ENCODE measurements at regions not wholly inside any gene's neighbourhood (a gene's known extent, or its start where the extent isn't known, plus 50 kb on each side); places are given as distances from the start of the nearest gene placed in this dataset.

GRCh38 chr10:3850999-3851937 is 66.3 kb upstream of the KLF6 start:
- no peaks in the 10 kb centered on the region for H3K27me3 Mint-ChIP-seq (ENCODE audit: low read depth)
- peaks cover 49% of the 10 kb centered on the region for H3K4me1 Mint-ChIP-seq (ENCODE audit: low read depth)
- H3K27ac Mint-ChIP-seq = peak overlapping the region; percentile 88
- H3K9me3 Mint-ChIP-seq = no peaks in the 10 kb centered on the region
- intact Hi-C loops (cut with micrococcal nuclease) = loop anchor here (5.0 kb wide), 2 partner anchors 229 to 281 kb away; no protein-coding TSS in a partner anchor
- no peak overlapping the region for H3K4me3 Mint-ChIP-seq
- CTCF ChIA-PET = interaction anchor here (0.6 to 1.3 kb wide), 4 partner anchors 15 to 1771 kb away, joined by 3 to 6 read pairs (median 4); no protein-coding TSS in a partner anchor
- no peaks in the 10 kb centered on the region for H3K36me3 Mint-ChIP-seq (ENCODE audit: low read depth)
- DNase-seq = no peak

- Mint-ChIP-seq H3K27me3 (ENCODE audit: low read depth) (no peaks in the 10 kb centered on the region), H3K9me3 (no peaks in the 10 kb centered on the region), H3K27ac (no peak overlapping the region), H3K36me3 (ENCODE audit: low read depth) (no peaks in the 10 kb centered on the region), H3K4me1 (ENCODE audit: low read depth) (peaks cover 49% of the 10 kb centered on the region), H3K4me3 (no peak overlapping the region)
- CTCF ChIA-PET = no interaction called here
- intact Hi-C loops (cut with micrococcal nuclease) = loop anchor here (1.0 kb wide), 3 partner anchors 13 to 44 kb away; no protein-coding TSS in a partner anchor
- peak; percentile 83 for DNase-seq
Observed at GRCh38 chr10:3848775-3849635, 64.0 kb upstream of the KLF6 start.

GRCh38 chr10:3848005-3848774 is 63.2 kb upstream of the KLF6 start:
- intact Hi-C loops (cut with micrococcal nuclease) = loop anchor here (1.0 kb wide), 3 partner anchors 12 to 43 kb away; no protein-coding TSS in a partner anchor
- Mint-ChIP-seq H3K36me3 (ENCODE audit: low read depth) (no peaks in the 10 kb centered on the region), H3K4me3 (no peak overlapping the region), H3K27me3 (ENCODE audit: low read depth) (no peaks in the 10 kb centered on the region), H3K27ac (no peak overlapping the region), H3K4me1 (ENCODE audit: low read depth) (peaks cover 44% of the 10 kb centered on the region), H3K9me3 (no peaks in the 10 kb centered on the region)
- no peak for DNase-seq
- CTCF ChIA-PET = interaction anchor here (0.6 kb wide), 1 partner anchor 19 kb away, joined by 3 read pairs; no protein-coding TSS in a partner anchor

DNA sequence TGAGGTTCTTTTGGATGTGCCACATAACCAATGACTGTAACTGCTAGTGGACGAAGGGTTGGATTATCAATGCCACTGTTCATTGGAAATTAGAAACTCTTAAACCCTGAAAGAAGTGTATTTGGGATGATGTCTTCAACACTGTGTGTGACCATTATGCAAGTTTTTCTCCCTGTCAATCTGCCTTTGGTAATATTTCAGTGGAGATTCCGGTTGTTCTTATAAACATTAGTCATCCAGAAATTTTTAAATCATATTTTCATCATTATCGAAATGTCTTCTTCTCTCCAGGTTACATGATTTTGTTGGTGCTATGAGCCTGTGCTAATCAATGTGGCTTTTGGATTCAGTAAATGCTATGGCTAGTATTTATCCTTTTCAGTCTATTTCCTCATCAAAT is 61.7 kb upstream of the KLF6 start:
- DNase-seq = no peak
- Mint-ChIP-seq H3K27ac (no peak overlapping the region), H3K4me3 (no peak overlapping the region), H3K4me1 (ENCODE audit: low read depth) (peaks cover 30% of the 10 kb centered on the region), H3K9me3 (no peaks in the 10 kb centered on the region), H3K27me3 (ENCODE audit: low read depth) (no peaks in the 10 kb centered on the region), H3K36me3 (ENCODE audit: low read depth) (no peaks in the 10 kb centered on the region)
- CTCF ChIA-PET = no interaction called here
- intact Hi-C loops (cut with micrococcal nuclease) = no loop called here

GRCh38 chr10:3844491-3845025 is 59.5 kb upstream of the KLF6 start:
- CTCF ChIA-PET = no interaction called here
- intact Hi-C loops (cut with micrococcal nuclease) = no loop called here
- Mint-ChIP-seq H3K4me1 (ENCODE audit: low read depth) (peaks cover 12% of the 10 kb centered on the region), H3K4me3 (no peak overlapping the region), H3K36me3 (ENCODE audit: low read depth) (no peaks in the 10 kb centered on the region), H3K27me3 (ENCODE audit: low read depth) (no peaks in the 10 kb centered on the region), H3K9me3 (no peaks in the 10 kb centered on the region), H3K27ac (no peak overlapping the region)
- no peak for DNase-seq

DNA sequence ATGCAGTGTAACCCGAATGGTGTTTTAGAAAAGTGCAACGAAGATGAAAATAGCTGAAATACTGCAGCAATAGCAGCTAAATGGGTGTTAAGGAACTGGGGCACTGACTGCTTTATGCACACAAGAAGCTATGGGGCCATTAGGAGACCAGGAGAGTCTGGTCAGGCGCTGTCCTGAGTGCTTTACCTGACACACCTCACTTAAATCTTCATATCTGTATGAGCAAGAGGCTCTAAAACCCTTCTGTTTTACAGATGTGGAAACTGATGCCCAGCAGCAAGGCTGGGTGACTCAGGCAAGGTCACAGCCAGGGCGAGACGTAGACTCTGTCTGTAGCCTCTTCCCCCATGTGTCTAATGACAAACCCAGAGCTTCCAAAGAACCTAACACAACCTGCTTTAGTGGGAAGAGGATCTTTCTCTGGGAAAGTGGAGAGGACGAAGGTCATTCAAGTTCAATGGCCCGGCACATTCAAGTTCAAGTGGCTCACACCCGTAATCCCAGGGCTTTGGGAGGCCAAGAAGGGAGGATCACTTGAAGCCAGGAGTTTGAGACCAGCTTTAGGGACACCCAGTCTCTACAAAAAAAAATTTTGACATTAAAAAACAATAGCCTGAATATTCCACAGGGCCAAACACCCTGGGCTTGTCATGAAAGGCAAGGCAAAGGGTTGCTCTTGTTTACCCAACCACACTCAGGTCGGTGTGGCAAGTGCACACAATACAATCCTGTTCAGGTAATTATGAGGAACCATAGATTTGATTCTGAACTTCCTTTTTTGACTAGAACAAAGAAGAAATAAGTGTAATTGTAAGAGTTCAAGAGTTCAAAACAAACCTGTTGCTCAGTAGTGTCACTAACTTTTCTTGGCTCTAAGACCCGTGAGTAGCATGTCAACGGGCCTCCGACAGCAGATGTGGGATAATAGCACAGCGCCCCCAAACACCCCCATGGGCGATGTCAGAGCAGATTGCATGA is 53.7 kb upstream of the KLF6 start:
- H3K4me1 Mint-ChIP-seq (ENCODE audit: low read depth) = peaks cover 18% of the 10 kb centered on the region
- no peak overlapping the region for H3K4me3 Mint-ChIP-seq
- DNase-seq = no peak
- CTCF ChIA-PET = no interaction called here
- H3K9me3 Mint-ChIP-seq = no peaks in the 10 kb centered on the region
- intact Hi-C loops (cut with micrococcal nuclease) = no loop called here
- H3K36me3 Mint-ChIP-seq (ENCODE audit: low read depth) = no peaks in the 10 kb centered on the region
- no peaks in the 10 kb centered on the region for H3K27me3 Mint-ChIP-seq (ENCODE audit: low read depth)
- H3K27ac Mint-ChIP-seq = no peak overlapping the region

- intact Hi-C loops (cut with micrococcal nuclease) = no loop called here
- no peak overlapping the region for H3K27ac Mint-ChIP-seq
- CTCF ChIA-PET = no interaction called here
- H3K27me3 Mint-ChIP-seq (ENCODE audit: low read depth) = no peaks in the 10 kb centered on the region
- no peaks in the 10 kb centered on the region for H3K9me3 Mint-ChIP-seq
- H3K4me1 Mint-ChIP-seq (ENCODE audit: low read depth) = peaks cover 22% of the 10 kb centered on the region
- no peaks in the 10 kb centered on the region for H3K36me3 Mint-ChIP-seq (ENCODE audit: low read depth)
- H3K4me3 Mint-ChIP-seq = no peak overlapping the region
- DNase-seq = no peak
Observed at GRCh38 chr10:3837647-3838459, 52.8 kb upstream of the KLF6 start.

DNA sequence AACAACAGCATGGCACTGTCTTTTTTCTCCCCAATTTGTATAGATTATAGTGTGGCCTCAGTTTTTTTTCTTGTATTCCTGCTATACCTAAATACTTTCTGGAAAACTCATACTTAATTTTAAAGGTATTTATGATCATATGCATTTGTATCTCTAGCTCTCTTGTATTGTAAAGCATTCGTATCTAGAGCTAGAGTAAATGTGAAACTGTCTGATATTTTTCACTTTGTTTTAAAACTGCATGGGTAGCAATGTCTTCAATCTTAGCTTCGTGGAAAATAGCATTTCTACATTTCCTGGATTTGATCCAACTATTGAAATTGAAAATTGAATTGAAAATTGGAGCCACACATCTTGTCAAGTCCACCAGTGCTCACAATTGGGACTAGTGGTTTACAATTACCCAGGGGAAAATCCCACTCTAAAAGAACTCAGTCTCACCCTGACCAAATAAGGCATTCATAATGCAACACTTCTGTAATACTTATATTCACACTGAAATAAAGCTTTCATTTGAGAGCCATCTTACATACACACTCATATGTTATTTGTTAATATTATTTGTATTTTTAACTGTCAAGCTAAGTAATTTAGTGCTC is 51.3 kb upstream of the KLF6 start:
- intact Hi-C loops (cut with micrococcal nuclease) = loop anchor here (1.0 kb wide), 3 partner anchors 12 to 31 kb away; no protein-coding TSS in a partner anchor

DNA sequence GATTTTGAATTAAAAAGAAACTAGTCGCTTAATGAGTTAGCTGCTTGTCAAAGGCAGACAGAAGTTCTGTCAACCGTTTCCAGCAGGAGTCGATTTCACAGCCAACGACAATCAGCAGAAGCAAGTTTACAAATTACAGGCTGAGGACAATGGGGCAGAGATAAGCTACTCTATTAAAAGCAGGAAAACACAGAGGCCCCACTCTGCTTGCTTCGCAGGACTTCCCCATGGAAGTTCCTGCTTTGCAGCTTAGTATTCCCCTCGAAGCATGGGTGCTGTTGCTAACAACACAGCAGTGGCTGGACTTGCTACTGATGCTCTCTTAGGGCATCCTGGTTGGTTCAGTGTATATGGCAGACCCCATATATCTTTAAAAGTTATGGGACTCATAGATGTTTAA is 50.8 kb upstream of the KLF6 start:
- no peaks in the 10 kb centered on the region for H3K9me3 Mint-ChIP-seq
- CTCF ChIA-PET = interaction anchor here (0.7 to 1.2 kb wide), 2 partner anchors 183 to 235 kb away, joined by 3 to 4 read pairs; no protein-coding TSS in a partner anchor
- H3K27me3 Mint-ChIP-seq (ENCODE audit: low read depth) = no peaks in the 10 kb centered on the region
- intact Hi-C loops (cut with micrococcal nuclease) = loop anchor here (1.0 kb wide), 3 partner anchors 13 to 32 kb away; no protein-coding TSS in a partner anchor
- no peaks in the 10 kb centered on the region for H3K36me3 Mint-ChIP-seq (ENCODE audit: low read depth)
- H3K4me1 Mint-ChIP-seq (ENCODE audit: low read depth) = peaks cover 36% of the 10 kb centered on the region
- peak overlapping the region; percentile 78 for H3K27ac Mint-ChIP-seq
- DNase-seq = no peak
- H3K4me3 Mint-ChIP-seq = no peak overlapping the region

More for the DNA sequence above, 51.3 kb upstream of the KLF6 start:
- peak overlapping the region; percentile 78 for H3K27ac Mint-ChIP-seq
- no peak for DNase-seq
- no peaks in the 10 kb centered on the region for H3K27me3 Mint-ChIP-seq (ENCODE audit: low read depth)
- no peaks in the 10 kb centered on the region for H3K36me3 Mint-ChIP-seq (ENCODE audit: low read depth)
- CTCF ChIA-PET = interaction anchor here (0.7 to 1.2 kb wide), 3 partner anchors 25 to 235 kb away, joined by 3 to 4 read pairs (median 3); no protein-coding TSS in a partner anchor
- no peaks in the 10 kb centered on the region for H3K9me3 Mint-ChIP-seq
- H3K4me1 Mint-ChIP-seq (ENCODE audit: low read depth) = peaks cover 36% of the 10 kb centered on the region
- peak overlapping the region; percentile 7 for H3K4me3 Mint-ChIP-seq

GRCh38 chr10:3834947-3835346 is 49.9 kb upstream of the KLF6 start:
- no peaks in the 10 kb centered on the region for H3K9me3 Mint-ChIP-seq
- CTCF ChIA-PET = interaction anchor here (0.6 kb wide), 1 partner anchor 11 kb away, joined by 4 read pairs; no protein-coding TSS in a partner anchor
- no peak overlapping the region for H3K4me3 Mint-ChIP-seq
- intact Hi-C loops (cut with micrococcal nuclease) = no loop called here
- DNase-seq = no peak
- no peak overlapping the region for H3K27ac Mint-ChIP-seq
- H3K27me3 Mint-ChIP-seq (ENCODE audit: low read depth) = no peaks in the 10 kb centered on the region
- H3K36me3 Mint-ChIP-seq (ENCODE audit: low read depth) = no peaks in the 10 kb centered on the region
- H3K4me1 Mint-ChIP-seq (ENCODE audit: low read depth) = peaks cover 38% of the 10 kb centered on the region

All from activated naive CD4-positive, alpha-beta T cell treated with anti-CD3 and anti-CD28 coated beads for 36 hours (primary cell).